MM.1S (cell line): ENCODE measurements at regions not wholly inside any gene's neighbourhood (a gene's known extent, or its start where the extent isn't known, plus 50 kb on each side); places are given as distances from the start of the nearest gene placed in this dataset.

Source experiments
- EZH2 ChIP-seq: fragments of 300-600 bp; sonication (generic); optimal IDR thresholded peaks from 2 replicates; pipeline ENCODE3; 2017; ENCODE audit warnings: low read depth, mild to moderate bottlenecking, antibody characterized with exemption, low read length, mixed read lengths
- EZH2phosphoT487 ChIP-seq: fragments of 300-600 bp; sonication (generic); IDR thresholded peaks from 2 replicates; pipeline ENCODE4 v1.6.1; 2018; ENCODE audit warnings: antibody characterized with exemption, low read length
- TF ChIP-seq, protein P1 (sequence below): fragments of 300-600 bp; sonication (generic); IDR thresholded peaks from 2 replicates; pipeline ENCODE4 v1.5.1; 2016; ENCODE audit warnings: antibody characterized with exemption, low read length, mixed read lengths

GRCh38 chr11:113626736-113627135, 79.4 kb downstream of the TMPRSS5 start:
- TF ChIP-seq, protein P1, sequence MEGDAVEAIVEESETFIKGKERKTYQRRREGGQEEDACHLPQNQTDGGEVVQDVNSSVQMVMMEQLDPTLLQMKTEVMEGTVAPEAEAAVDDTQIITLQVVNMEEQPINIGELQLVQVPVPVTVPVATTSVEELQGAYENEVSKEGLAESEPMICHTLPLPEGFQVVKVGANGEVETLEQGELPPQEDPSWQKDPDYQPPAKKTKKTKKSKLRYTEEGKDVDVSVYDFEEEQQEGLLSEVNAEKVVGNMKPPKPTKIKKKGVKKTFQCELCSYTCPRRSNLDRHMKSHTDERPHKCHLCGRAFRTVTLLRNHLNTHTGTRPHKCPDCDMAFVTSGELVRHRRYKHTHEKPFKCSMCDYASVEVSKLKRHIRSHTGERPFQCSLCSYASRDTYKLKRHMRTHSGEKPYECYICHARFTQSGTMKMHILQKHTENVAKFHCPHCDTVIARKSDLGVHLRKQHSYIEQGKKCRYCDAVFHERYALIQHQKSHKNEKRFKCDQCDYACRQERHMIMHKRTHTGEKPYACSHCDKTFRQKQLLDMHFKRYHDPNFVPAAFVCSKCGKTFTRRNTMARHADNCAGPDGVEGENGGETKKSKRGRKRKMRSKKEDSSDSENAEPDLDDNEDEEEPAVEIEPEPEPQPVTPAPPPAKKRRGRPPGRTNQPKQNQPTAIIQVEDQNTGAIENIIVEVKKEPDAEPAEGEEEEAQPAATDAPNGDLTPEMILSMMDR, result no peak
- TF ChIP-seq EZH2 (no peak), EZH2phosphoT487 (no peak)
